Mesothelial cell of epicardium (in vitro differentiated cells): ENCODE measurements at regions not wholly inside any gene's neighbourhood (a gene's known extent, or its start where the extent isn't known, plus 50 kb on each side); places are given as distances from the start of the nearest gene placed in this dataset.

Source experiments
- DNase-seq, 2 experiments: peaks; one replicate each; pipeline ENCODE4 v3.0.0; 2021; ENCODE audit warnings: low spot score in 2 of 2; ENCODE audit not compliant: unreplicated experiment in 2 of 2
- H3K27ac Mint-ChIP-seq: 2 replicates; pipeline ENCODE4 v1.8.0; 2021; ENCODE audit warnings: mixed read lengths
- H3K27me3 Mint-ChIP-seq: 2 replicates; pipeline ENCODE4 v1.8.0; 2021; ENCODE audit warnings: low read depth, mixed read lengths
- H3K36me3 Mint-ChIP-seq: 2 replicates; pipeline ENCODE4 v1.8.0; 2021; ENCODE audit warnings: mixed read lengths
- H3K4me1 Mint-ChIP-seq: 2 replicates; pipeline ENCODE4 v1.8.0; 2021; ENCODE audit warnings: mixed read lengths
- H3K4me3 Mint-ChIP-seq: 2 replicates; pipeline ENCODE4 v1.8.0; 2021; ENCODE audit warnings: mild to moderate bottlenecking, moderate library complexity, mixed read lengths
- H3K9me3 Mint-ChIP-seq: 2 replicates; pipeline ENCODE4 v1.8.0; 2021; ENCODE audit warnings: mixed read lengths
- TF ChIP-seq, protein P1 (sequence below): fragments of 200-600 bp; sonication (generic); IDR thresholded peaks from one replicate; pipeline ENCODE4 v1.5.0; 2021; ENCODE audit warnings: antibody characterized with exemption; ENCODE audit not compliant: unreplicated experiment

- no peak for DNase-seq
These were observed 168.0 kb downstream of the LPIN1 start for GRCh38 chr2:11914455-11914854.

DNA sequence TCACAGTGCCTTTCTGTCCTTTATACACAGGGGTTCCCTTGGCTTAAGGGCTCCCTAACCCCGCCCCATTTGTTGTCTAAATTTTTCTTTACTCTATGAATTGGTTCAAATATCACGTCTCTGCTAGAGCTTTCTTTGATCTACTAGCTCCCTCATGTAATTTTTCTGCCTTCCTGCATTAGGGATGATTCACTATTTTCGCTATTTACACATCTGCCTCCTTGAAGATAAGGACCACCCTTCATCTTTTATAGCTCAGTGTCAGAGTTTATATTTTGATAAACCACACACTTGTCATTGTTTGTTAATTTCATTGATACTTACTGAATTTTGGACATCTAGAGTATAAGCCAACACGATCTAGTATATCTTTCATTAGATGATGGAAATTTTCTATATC is 169.2 kb downstream of the LPIN1 start:
- Mint-ChIP-seq H3K36me3 (no peaks in the 10 kb centered on the region), H3K27ac (no peak overlapping the region), H3K27me3 (peaks cover 11% of the 10 kb centered on the region), H3K9me3 (peaks cover 18% of the 10 kb centered on the region), H3K4me3 (no peak overlapping the region), H3K4me1 (peaks cover under 1% of the 10 kb centered on the region)
- TF ChIP-seq, protein P1, sequence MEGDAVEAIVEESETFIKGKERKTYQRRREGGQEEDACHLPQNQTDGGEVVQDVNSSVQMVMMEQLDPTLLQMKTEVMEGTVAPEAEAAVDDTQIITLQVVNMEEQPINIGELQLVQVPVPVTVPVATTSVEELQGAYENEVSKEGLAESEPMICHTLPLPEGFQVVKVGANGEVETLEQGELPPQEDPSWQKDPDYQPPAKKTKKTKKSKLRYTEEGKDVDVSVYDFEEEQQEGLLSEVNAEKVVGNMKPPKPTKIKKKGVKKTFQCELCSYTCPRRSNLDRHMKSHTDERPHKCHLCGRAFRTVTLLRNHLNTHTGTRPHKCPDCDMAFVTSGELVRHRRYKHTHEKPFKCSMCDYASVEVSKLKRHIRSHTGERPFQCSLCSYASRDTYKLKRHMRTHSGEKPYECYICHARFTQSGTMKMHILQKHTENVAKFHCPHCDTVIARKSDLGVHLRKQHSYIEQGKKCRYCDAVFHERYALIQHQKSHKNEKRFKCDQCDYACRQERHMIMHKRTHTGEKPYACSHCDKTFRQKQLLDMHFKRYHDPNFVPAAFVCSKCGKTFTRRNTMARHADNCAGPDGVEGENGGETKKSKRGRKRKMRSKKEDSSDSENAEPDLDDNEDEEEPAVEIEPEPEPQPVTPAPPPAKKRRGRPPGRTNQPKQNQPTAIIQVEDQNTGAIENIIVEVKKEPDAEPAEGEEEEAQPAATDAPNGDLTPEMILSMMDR, result no peak
- no peak for DNase-seq

More at GRCh38 chr2:11914455-11914854, 168.0 kb downstream of the LPIN1 start:
- peaks cover 11% of the 10 kb centered on the region for H3K27me3 Mint-ChIP-seq
- TF ChIP-seq, protein P1, result no peak
- no peaks in the 10 kb centered on the region for H3K4me1 Mint-ChIP-seq
- peaks cover 20% of the 10 kb centered on the region for H3K9me3 Mint-ChIP-seq
- H3K4me3 Mint-ChIP-seq, result no peak overlapping the region
- H3K27ac Mint-ChIP-seq, result no peak overlapping the region
- H3K36me3 Mint-ChIP-seq, result no peaks in the 10 kb centered on the region

DNA sequence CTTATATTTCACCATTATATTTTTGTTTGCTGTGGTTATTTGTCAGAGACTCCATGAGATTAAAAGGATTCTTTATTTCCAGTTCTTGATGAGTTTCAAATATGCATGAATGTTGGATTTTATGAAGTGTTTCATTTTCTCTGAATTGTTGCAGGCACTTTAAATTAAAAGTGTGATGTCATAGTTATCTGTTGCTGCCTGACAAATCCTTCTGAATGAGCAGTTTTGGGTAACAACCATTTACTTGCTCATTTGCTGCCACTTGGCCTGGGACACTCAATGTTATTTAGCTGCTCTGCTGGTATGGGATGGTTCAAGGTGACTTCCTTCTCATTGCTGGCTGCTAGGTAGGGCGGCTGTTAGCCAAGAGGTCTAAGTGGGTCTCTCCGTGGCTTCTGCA is 173.5 kb downstream of the LPIN1 start:
- H3K4me3 Mint-ChIP-seq, result no peak overlapping the region
- peaks cover 28% of the 10 kb centered on the region for H3K27me3 Mint-ChIP-seq
- H3K9me3 Mint-ChIP-seq, result no peaks in the 10 kb centered on the region
- peaks cover 6% of the 10 kb centered on the region for H3K4me1 Mint-ChIP-seq
- no peak overlapping the region for H3K27ac Mint-ChIP-seq
- no peak for DNase-seq
- no peaks in the 10 kb centered on the region for H3K36me3 Mint-ChIP-seq
- TF ChIP-seq, protein P1, result no peak

DNA sequence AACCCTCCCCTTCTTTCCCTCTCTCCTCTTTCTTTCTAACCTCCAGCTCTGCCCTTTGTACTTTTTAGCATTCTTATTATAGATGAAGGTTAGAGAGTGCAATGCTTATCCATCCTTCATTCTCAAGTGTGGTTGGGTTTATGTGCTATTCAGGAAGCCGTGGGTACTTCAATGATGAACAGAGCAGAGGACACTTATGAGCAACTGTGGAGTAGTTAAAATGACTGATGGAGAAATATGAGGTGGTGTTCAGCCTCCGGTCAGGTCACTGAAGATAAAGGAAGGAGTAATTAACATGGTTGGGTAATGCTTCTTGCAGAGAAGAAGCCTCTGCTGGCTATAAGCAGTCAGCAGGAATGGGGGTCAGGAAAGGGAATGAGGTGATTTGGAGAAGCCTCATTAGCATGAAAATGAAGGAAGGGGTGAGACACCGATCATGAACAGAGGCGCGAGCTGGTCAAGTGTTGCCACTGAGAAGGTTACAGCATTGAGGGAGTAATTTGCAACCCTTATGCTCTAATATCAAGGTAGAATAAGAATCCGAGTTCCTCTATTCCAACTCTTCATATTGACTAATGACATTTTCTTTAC is 174.7 kb downstream of the LPIN1 start:
- Mint-ChIP-seq H3K36me3 (no peaks in the 10 kb centered on the region), H3K27ac (no peak overlapping the region), H3K27me3 (peaks cover 28% of the 10 kb centered on the region), H3K9me3 (no peaks in the 10 kb centered on the region), H3K4me1 (peaks cover 6% of the 10 kb centered on the region), H3K4me3 (no peak overlapping the region)
- no peak for DNase-seq
- TF ChIP-seq, protein P1, result no peak

GRCh38 chr2:11922294-11922693 is 175.9 kb downstream of the LPIN1 start:
- H3K27ac Mint-ChIP-seq, result no peak overlapping the region
- no peak for DNase-seq
- no peak overlapping the region for H3K4me3 Mint-ChIP-seq

More at GRCh38 chr2:11922294-11922693, 175.9 kb downstream of the LPIN1 start:
- H3K36me3 Mint-ChIP-seq, result no peaks in the 10 kb centered on the region
- no peaks in the 10 kb centered on the region for H3K9me3 Mint-ChIP-seq
- peaks cover 6% of the 10 kb centered on the region for H3K4me1 Mint-ChIP-seq
- TF ChIP-seq, protein P1, result no peak
- H3K27me3 Mint-ChIP-seq, result peaks cover 21% of the 10 kb centered on the region
